ENCODE measurements at regions not wholly inside any gene's neighbourhood (a gene's known extent, or its start where the extent isn't known, plus 50 kb on each side); places are given as distances from the start of the nearest gene placed in this dataset.

- DNase-seq (ENCODE audit: low read depth): no peak
- H3K4me3 ChIP-seq (ENCODE audit: low read length): no peak overlapping the region
- no peak for TF ChIP-seq CTCF (conservative IDR thresholded peaks at IDR 0.05; ENCODE audit: low read depth, low read length)
Observed at GRCh38 chr3:139737682-139738361, 60.0 kb upstream of the NMNAT3 start.

- no peak overlapping the region for H3K4me3 ChIP-seq (ENCODE audit: low read length)
- DNase-seq (ENCODE audit: low read depth): no peak
- TF ChIP-seq CTCF (conservative IDR thresholded peaks at IDR 0.05; ENCODE audit: low read depth, low read length): no peak
Observed at GRCh38 chr3:139735191-139735590, 57.4 kb upstream of the NMNAT3 start.

- no peak for DNase-seq (ENCODE audit: low read depth)
- no peak overlapping the region for H3K4me3 ChIP-seq (ENCODE audit: low read length)
- TF ChIP-seq CTCF (conservative IDR thresholded peaks at IDR 0.05; ENCODE audit: low read depth, low read length): no peak
Observed at GRCh38 chr3:139732729-139733128, 55.0 kb upstream of the NMNAT3 start.

GRCh38 chr3:139729300-139729699 lies 51.5 kb upstream of the NMNAT3 start:
- no peak for TF ChIP-seq CTCF (conservative IDR thresholded peaks at IDR 0.05; ENCODE audit: low read depth, low read length)
- no peak for DNase-seq (ENCODE audit: low read depth)
- H3K4me3 ChIP-seq (ENCODE audit: low read length): no peak overlapping the region

- DNase-seq (ENCODE audit: low read depth): no peak
- no peak for TF ChIP-seq CTCF (conservative IDR thresholded peaks at IDR 0.05; ENCODE audit: low read depth, low read length)
- no peak overlapping the region for H3K4me3 ChIP-seq (ENCODE audit: low read length)
Observed at GRCh38 chr3:139728414-139728813, 50.6 kb upstream of the NMNAT3 start.

Data from retinal pigment epithelial cell (primary cell).